ENCODE measurements at regions not wholly inside any gene's neighbourhood (a gene's known extent, or its start where the extent isn't known, plus 50 kb on each side); places are given as distances from the start of the nearest gene placed in this dataset.

- no peaks in the 10 kb centered on the region for H3K9me3 ChIP-seq (replicated peaks; ENCODE audit: control insufficient read depth, insufficient read depth, low read length)
- no TSS peak for BruUV-seq (replicated peaks)
- H3K27ac ChIP-seq (ENCODE audit: control insufficient read depth, insufficient read depth): no peak overlapping the region
- H3K79me2 ChIP-seq (ENCODE audit: control insufficient read depth, insufficient read depth, low read length): no peaks in the 10 kb centered on the region
- no peak overlapping the region for H2AFZ ChIP-seq (ENCODE audit: control insufficient read depth, low read depth, low read length)
- no peaks in the 10 kb centered on the region for H3K27me3 ChIP-seq (replicated peaks in 1 of 2; ENCODE audit: control insufficient read depth in 2 of 2, insufficient read depth in 2 of 2, low read length in 1 of 2)
- ChIA-PET RAD21 (ENCODE audit: unreplicated experiment) (no interaction called here), SMC1A (ENCODE audit: uncharacterized antibody, unreplicated experiment) (no interaction called here), CTCF (no interaction called here), POLR2A (no interaction called here)
- ATAC-seq: no peak
- TF ChIP-seq ZNF207 (IDR thresholded peaks at IDR 0.05; ENCODE audit: borderline replicate concordance) (no peak), PML (IDR thresholded peaks at IDR 0.05; ENCODE audit: low read length) (no peak), HCFC1 (IDR thresholded peaks at IDR 0.05; ENCODE audit: low read length) (no peak), HSF1 (IDR thresholded peaks at IDR 0.05; ENCODE audit: low read depth, low read length) (no peak), SP1 (IDR thresholded peaks at IDR 0.05; ENCODE audit: low read depth, low read length) (no peak)
- DNase-seq (ENCODE audit: low read depth, low spot score): no peak
- no peaks in the 10 kb centered on the region for H3K4me1 ChIP-seq (ENCODE audit: control insufficient read depth, insufficient read depth, low read length)
- WGBS (ENCODE audit: insufficient coverage, insufficient replicate concordance, low lambda C conversion rate, missing lambda C conversion rate): 2% methylated on average over 2 of the region's 2 CpGs
- FAIRE-seq: no peak
- H3K36me3 ChIP-seq (ENCODE audit: control insufficient read depth in 2 of 2, insufficient read depth in 2 of 2, low read length in 1 of 2): no peaks in the 10 kb centered on the region
- in situ Hi-C loops (cut with MboI) (no loop called here), intact Hi-C loops (cut with micrococcal nuclease; ENCODE audit: unreplicated experiment) (no loop called here)
- H3K9ac ChIP-seq (ENCODE audit: control insufficient read depth, insufficient read depth, low read length): no peak overlapping the region
- no peak overlapping the region for H3K4me3 ChIP-seq
- no peak overlapping the region for H3K4me2 ChIP-seq (ENCODE audit: control insufficient read depth, insufficient read depth)
- H4K20me1 ChIP-seq (ENCODE audit: control insufficient read depth, insufficient read depth): no peaks in the 10 kb centered on the region
Observed at GRCh38 chr12:42944516-42944915, 355.0 kb upstream of the PRICKLE1 start.

- Histone ChIP-seq H3K4me2 (ENCODE audit: control insufficient read depth, insufficient read depth) (no peak overlapping the region), H2AFZ (ENCODE audit: control insufficient read depth, low read depth, low read length) (no peak overlapping the region), H4K20me1 (ENCODE audit: control insufficient read depth, insufficient read depth) (no peaks in the 10 kb centered on the region), H3K9ac (ENCODE audit: control insufficient read depth, insufficient read depth, low read length) (no peak overlapping the region), H3K27me3 (replicated peaks in 1 of 2; ENCODE audit: control insufficient read depth in 2 of 2, insufficient read depth in 2 of 2, low read length in 1 of 2) (no peaks in the 10 kb centered on the region), H3K36me3 (ENCODE audit: control insufficient read depth in 2 of 2, insufficient read depth in 2 of 2, low read length in 1 of 2) (no peaks in the 10 kb centered on the region), H3K9me3 (replicated peaks; ENCODE audit: control insufficient read depth, insufficient read depth, low read length) (no peaks in the 10 kb centered on the region), H3K27ac (ENCODE audit: control insufficient read depth, insufficient read depth) (no peak overlapping the region), H3K79me2 (ENCODE audit: control insufficient read depth, insufficient read depth, low read length) (no peaks in the 10 kb centered on the region), H3K4me1 (ENCODE audit: control insufficient read depth, insufficient read depth, low read length) (no peaks in the 10 kb centered on the region), H3K4me3 (no peak overlapping the region)
- RAD21 ChIA-PET (ENCODE audit: unreplicated experiment): interaction anchor here (1.0 kb wide), 1 partner anchor 333 kb away, joined by 3 read pairs; no protein-coding TSS in a partner anchor
- no TSS peak for BruUV-seq (replicated peaks)
- WGBS (ENCODE audit: insufficient coverage, insufficient replicate concordance, low lambda C conversion rate, missing lambda C conversion rate): 10% methylated on average over 3 of the region's 3 CpGs
- DNase-seq (ENCODE audit: low read depth, low spot score) (no peak), ATAC-seq (no peak), FAIRE-seq (no peak)
- POLR2A ChIA-PET: no interaction called here
- SMC1A ChIA-PET (ENCODE audit: uncharacterized antibody, unreplicated experiment): no interaction called here
- CTCF ChIA-PET: no interaction called here
- intact Hi-C loops (cut with micrococcal nuclease; ENCODE audit: unreplicated experiment) (no loop called here), in situ Hi-C loops (cut with MboI) (no loop called here)
- no peak for TF ChIP-seq RELA (IDR thresholded peaks at IDR 0.05; ENCODE audit: borderline replicate concordance, partially characterized antibody)
- TF ChIP-seq RCOR1 (conservative IDR thresholded peaks at IDR 0.05; ENCODE audit: low read depth, low read length): no peak
- no peak for TF ChIP-seq NR2C1 (IDR thresholded peaks at IDR 0.05)
- TF ChIP-seq HSF1 (IDR thresholded peaks at IDR 0.05; ENCODE audit: low read depth, low read length): no peak
- TF ChIP-seq BACH1 (IDR thresholded peaks at IDR 0.05; ENCODE audit: borderline replicate concordance): no peak
Observed at GRCh38 chr12:42936991-42937390, 347.4 kb upstream of the PRICKLE1 start.

Data from GM12878 (cell line).